ENCODE measurements at regions not wholly inside any gene's neighbourhood (a gene's known extent, or its start where the extent isn't known, plus 50 kb on each side); places are given as distances from the start of the nearest gene placed in this dataset.

DNA sequence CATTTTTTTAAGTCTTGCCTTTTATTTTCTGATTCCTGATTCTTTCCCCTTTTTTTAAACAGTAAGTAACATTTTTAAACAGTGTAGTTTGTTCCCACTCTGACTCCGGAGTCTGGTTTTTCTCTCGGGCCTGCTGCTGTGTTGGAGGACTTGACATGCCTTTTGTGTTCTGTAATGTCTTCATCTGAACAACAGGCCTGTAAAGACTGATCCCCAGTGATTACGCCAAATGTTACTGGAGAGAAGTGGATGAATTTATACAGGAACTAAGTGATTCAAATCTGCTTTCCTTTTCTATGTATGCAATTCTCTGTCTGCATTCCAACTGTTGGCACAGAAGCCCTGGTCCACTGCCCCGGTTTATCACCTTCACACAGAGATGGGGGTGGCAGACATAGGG, 54.3 kb upstream of the RMDN2 start:
- DNase-seq, result no peak

DNA sequence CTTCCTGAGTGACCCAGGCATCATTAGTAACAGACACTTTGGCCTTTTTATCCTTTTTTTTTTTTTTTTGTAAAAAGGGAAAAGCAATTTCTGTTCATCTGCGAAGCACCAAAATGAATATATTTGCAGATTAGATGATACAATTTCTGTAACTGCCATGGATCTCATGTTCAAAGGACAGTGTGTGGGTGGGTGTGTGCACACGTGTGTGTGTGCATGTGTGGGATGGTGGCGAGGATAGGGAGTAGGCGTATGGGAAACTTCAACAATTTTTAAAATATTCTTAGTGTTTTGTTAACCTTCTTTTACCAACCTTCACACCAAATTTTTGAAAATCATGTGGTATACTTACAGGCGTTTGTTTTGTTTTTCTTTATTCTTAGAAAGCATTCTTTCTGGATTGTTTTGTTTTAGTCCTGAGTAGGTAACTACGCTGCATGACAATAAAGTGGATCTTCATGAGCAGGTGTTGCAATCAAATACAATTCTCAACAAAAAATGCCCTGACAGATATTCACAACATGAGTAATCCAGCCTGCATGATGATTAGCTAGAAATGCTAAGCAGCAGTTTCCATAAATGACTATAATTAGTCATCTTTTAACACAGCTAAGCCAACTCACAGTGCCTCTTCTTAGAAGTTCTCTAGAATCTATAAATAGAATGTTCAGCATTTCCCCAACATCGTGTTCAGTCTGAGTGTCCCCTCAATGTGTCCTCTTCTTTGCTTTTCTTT, 53.5 kb upstream of the RMDN2 start:
- DNase-seq, result no peak

DNA sequence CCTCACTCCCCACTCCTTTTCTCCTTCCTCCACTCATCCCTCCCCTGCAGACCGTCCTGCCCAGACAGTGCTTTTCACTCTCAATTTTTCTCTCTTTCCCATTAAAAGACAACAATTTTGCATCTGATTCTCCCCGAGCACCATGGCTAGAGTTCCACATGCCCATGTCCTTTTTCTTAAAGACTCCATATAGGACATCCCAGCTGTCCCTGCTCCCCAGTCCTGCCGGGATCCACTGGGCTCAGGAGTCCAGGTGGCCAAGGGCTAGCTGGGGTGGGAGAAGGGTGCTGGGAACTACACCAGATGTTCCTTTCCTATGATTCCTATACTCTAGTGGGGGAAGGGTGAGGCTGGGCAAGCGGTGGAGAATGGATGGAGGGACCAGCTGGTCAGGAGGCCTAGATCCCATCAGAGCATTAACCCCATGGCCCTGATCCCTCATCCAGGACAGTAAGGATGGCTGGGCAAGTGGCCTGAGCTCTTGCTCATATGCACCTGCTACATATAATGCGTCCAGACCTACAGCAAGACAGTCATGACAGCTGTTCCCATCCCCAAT, 52.8 kb upstream of the RMDN2 start:
- DNase-seq, result no peak

DNA sequence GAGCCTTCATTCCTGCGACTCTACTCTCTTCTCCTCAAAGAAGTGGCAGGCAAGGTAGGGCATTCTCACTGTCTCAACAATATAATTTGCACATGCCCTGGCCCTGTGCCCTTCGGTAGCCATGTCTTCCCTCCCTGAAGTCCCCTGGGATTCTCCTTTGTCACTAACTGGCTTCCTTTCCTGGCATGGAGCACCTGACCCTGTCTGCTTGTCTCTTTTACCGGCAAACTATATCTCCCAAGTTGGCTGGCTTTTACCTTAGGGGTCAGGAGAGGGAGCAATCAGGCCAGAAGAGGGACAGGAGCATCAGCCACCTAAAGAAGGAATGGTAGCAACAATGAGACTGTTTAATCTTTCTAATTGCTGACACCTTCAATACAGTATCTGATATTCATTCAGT, 51.9 kb upstream of the RMDN2 start:
- DNase-seq, result no peak

DNA sequence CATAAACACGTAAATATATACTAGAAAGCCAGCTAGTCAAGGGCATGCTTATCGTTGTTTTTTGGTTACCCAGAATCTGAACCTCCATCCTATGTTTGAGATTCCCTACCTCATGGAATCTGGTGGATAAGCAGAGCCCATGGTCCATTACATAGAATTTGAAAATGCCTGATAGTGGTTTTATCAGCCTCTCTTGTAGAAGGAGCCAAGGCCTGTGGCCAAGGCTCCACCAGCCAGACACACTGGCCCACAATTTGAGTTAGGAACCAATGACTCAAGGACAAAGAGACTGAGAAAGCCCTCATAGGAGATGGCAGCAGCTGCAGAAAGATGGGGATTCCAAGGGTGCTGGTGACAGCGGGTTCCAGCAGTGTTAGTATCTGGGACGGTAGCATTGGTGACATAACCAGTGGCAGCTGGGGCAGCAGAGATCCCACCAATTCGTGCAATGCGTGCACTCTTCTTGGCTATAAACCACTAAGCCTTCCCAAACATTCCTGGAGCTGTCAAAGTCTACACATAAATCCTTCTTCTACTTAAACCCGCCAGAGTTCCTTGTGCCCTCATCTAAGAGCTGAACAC, 51.2 kb upstream of the RMDN2 start:
- DNase-seq, result no peak

DNA sequence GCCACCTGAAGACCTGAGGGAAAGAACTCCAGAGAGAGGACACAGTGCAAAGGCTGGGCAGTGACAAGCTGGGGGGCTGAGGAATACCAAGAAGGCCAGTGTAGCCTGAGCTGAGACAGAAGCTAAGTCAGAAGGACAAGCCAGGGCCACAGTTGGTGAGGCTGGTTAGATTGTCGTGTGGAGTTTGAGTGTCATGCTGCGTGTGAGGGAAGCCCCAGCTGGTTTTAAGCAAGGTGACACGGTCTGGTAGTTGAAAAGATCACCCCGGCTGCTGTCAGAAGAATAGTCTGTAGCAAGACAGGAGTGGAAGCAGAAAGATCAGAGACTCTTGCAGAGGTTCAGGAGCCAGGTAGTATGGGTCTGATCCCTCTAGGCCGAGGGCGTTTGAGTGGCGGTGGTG, 50.6 kb upstream of the RMDN2 start:
- no peak for DNase-seq
